ENCODE measurements at regions not wholly inside any gene's neighbourhood (a gene's known extent, or its start where the extent isn't known, plus 50 kb on each side); places are given as distances from the start of the nearest gene placed in this dataset.
"Not testable (repeated sequence)": the region's sequence is repeated elsewhere in the genome, so short reads cannot be mapped to it uniquely, and the experiment has no call there.

DNA sequence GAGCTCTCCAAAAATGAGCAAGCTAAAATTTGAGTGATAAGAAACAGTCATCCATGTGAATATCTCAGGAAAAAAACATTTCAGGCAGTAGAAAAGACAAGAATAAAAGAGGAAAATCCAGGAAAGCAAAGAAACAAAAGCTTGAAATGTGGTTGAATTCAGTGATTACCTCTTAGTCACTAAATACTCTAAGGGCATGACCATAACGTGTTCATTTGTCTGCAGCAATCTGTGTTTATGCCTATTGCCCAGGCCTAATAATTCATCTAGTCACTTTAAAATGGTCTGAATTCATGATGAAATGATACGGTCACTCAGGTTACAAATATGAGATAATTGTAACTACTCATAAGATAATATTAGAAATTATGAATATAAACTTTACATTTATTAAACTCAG lies 837.9 kb downstream of the STPG2 start:
- Mint-ChIP-seq H3K4me3 (no peak overlapping the region), H3K4me1 (no peaks in the 10 kb centered on the region), H3K36me3 (ENCODE audit: low read depth) (peaks cover 4% of the 10 kb centered on the region), H3K27me3 (ENCODE audit: low read depth) (no peaks in the 10 kb centered on the region), H3K9me3 (peaks cover 16% of the 10 kb centered on the region), H3K27ac (no peak overlapping the region)
- TF ChIP-seq, protein P1, sequence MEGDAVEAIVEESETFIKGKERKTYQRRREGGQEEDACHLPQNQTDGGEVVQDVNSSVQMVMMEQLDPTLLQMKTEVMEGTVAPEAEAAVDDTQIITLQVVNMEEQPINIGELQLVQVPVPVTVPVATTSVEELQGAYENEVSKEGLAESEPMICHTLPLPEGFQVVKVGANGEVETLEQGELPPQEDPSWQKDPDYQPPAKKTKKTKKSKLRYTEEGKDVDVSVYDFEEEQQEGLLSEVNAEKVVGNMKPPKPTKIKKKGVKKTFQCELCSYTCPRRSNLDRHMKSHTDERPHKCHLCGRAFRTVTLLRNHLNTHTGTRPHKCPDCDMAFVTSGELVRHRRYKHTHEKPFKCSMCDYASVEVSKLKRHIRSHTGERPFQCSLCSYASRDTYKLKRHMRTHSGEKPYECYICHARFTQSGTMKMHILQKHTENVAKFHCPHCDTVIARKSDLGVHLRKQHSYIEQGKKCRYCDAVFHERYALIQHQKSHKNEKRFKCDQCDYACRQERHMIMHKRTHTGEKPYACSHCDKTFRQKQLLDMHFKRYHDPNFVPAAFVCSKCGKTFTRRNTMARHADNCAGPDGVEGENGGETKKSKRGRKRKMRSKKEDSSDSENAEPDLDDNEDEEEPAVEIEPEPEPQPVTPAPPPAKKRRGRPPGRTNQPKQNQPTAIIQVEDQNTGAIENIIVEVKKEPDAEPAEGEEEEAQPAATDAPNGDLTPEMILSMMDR (IDR thresholded peaks at IDR 0.05; ENCODE audit: unreplicated experiment in 3 of 3): no peak

DNA sequence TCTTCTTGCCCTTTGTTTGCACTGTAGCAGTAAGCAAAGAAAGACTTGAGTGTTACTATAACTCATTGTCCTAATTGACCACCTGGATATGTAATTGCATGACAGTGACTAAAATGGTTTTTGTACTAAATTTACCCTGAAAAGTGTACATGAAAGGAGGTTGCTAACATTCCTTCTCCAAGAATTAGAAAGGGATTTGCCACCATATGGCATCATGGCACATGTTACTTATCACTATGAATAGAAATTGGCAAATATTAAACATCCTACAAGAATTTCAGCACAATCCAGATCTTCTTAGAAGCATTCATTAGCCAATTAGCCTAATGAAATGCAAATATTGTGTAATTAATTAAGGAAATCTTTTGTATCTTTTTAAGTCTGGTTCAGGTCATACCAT lies 834.2 kb downstream of the STPG2 start:
- H3K9me3 Mint-ChIP-seq: no peaks in the 10 kb centered on the region
- no peaks in the 10 kb centered on the region for H3K4me1 Mint-ChIP-seq
- TF ChIP-seq, protein P1 (IDR thresholded peaks at IDR 0.05; ENCODE audit: unreplicated experiment in 3 of 3): no peak
- no peak overlapping the region for H3K4me3 Mint-ChIP-seq
- no peak overlapping the region for H3K27ac Mint-ChIP-seq
- H3K27me3 Mint-ChIP-seq (ENCODE audit: low read depth): no peaks in the 10 kb centered on the region
- no peaks in the 10 kb centered on the region for H3K36me3 Mint-ChIP-seq (ENCODE audit: low read depth)

DNA sequence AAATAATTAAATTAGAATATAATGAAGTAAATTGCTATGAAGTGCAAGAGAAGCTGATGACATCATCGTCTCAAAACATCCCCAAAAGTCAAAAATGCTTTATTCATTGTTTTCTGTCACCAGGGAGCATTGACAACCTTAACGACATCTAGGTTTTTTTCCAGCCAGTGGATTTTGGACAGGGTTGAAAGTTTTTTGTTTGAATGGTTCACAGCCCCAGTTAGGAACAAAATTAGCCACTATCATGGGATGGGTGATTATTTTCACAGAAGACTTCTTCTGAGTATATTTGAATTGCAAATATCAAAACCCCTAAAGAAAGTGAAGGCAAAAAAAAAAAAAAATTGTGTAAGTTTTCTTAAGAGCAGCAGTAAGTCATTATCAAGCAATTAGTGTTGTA lies 826.1 kb downstream of the STPG2 start:
- Mint-ChIP-seq H3K4me3 (no peak overlapping the region), H3K27me3 (ENCODE audit: low read depth) (no peaks in the 10 kb centered on the region), H3K9me3 (no peaks in the 10 kb centered on the region), H3K36me3 (ENCODE audit: low read depth) (no peaks in the 10 kb centered on the region), H3K27ac (no peak overlapping the region), H3K4me1 (no peaks in the 10 kb centered on the region)
- TF ChIP-seq, protein P1 (IDR thresholded peaks at IDR 0.05; ENCODE audit: unreplicated experiment in 3 of 3): no peak

DNA sequence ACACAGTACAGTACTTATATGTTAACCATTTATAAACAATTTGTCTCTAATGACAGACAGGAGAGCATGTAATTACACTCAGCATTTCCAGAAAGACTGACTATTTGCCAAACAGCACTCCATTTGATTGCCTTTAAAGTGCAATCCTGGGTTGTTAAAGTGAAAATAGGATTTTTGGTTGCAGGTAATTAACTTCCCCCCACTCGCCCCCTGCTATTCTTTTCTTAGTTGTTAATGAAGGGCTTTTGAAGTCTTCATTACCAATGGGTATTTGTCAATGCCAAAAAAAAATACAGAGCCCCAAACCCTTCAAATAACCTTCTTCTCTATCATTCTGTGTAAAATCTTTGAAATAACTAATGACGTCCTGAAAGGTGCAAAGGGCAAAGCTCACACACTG lies 825.6 kb downstream of the STPG2 start:
- TF ChIP-seq, protein P1 (IDR thresholded peaks at IDR 0.05; ENCODE audit: unreplicated experiment in 3 of 3): no peak
- Mint-ChIP-seq H3K9me3 (no peaks in the 10 kb centered on the region), H3K27me3 (ENCODE audit: low read depth) (no peaks in the 10 kb centered on the region), H3K4me3 (no peak overlapping the region), H3K27ac (no peak overlapping the region), H3K36me3 (ENCODE audit: low read depth) (no peaks in the 10 kb centered on the region), H3K4me1 (no peaks in the 10 kb centered on the region)

DNA sequence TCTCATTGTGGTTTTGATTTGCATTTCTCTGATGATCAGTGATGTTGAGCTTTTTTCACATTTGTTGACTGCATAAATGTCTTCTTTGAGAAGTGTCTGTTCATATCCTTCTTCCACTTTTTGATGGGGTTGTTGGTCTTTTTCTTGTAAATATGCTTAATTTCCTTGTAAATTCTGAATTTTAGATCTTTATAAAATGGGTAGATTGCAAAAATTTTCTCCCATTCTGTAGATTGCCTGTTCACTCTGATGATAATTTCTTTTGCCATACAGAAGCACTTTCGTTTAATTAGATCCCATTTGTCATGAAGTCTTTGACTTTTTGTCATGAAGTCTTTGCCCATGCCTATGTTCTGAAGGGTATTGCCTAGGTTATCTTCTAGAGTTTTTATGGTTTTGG lies 817.5 kb downstream of the STPG2 start:
- H3K27ac Mint-ChIP-seq; H3K4me3 Mint-ChIP-seq; H3K4me1 Mint-ChIP-seq; H3K36me3 Mint-ChIP-seq (ENCODE audit: low read depth); H3K27me3 Mint-ChIP-seq (ENCODE audit: low read depth): not testable (repeated sequence)
- H3K9me3 Mint-ChIP-seq: peaks cover 16% of the 10 kb centered on the region

DNA sequence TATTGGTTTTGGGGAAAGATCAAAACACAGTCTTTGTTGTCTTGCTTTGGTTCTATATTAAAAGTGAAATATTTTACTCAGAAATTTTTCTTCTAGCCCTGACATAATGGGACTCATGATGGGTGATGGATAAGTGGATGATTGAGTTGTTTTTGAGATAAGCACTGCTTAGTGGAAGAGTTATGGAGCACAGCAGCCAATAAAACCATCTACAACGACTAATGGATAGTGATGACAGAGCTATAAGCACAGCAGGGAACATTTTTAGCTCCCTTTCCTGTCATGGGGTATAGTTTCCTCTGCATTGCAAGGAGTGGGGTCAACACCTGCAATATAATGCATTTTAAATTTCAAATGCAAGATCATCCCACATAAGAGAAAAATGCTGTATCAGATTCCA lies 812.4 kb downstream of the STPG2 start:
- no peaks in the 10 kb centered on the region for H3K36me3 Mint-ChIP-seq (ENCODE audit: low read depth)
- no peaks in the 10 kb centered on the region for H3K27me3 Mint-ChIP-seq (ENCODE audit: low read depth)
- TF ChIP-seq, protein P1 (IDR thresholded peaks at IDR 0.05; ENCODE audit: unreplicated experiment in 3 of 3): no peak

More for the DNA sequence above, 812.4 kb downstream of the STPG2 start:
- no peak overlapping the region for H3K27ac Mint-ChIP-seq
- peaks cover 12% of the 10 kb centered on the region for H3K9me3 Mint-ChIP-seq
- H3K4me1 Mint-ChIP-seq: no peaks in the 10 kb centered on the region
- no peak overlapping the region for H3K4me3 Mint-ChIP-seq
